Endodermal cell (in vitro differentiated cells): ENCODE measurements at regions not wholly inside any gene's neighbourhood (a gene's known extent, or its start where the extent isn't known, plus 50 kb on each side); places are given as distances from the start of the nearest gene placed in this dataset.
A peak's percentile ranks its signal among the peaks of the same experiment; 100 is the strongest.

Source experiments
- DNase-seq: peaks from one replicate; pipeline ENCODE4 v3.0.0-alpha.2; 2017
- H3K27ac ChIP-seq: 2 replicates; pipeline ENCODE4 v1.5.1; 2013; ENCODE audit warnings: mild to moderate bottlenecking, low read depth, low read length, moderate library complexity
- H3K27me3 ChIP-seq: 2 replicates; pipeline ENCODE4 v1.6.1; 2013; ENCODE audit warnings: mild to moderate bottlenecking, low read length, moderate library complexity; ENCODE audit not compliant: insufficient read depth, control insufficient read depth, poor library complexity, severe bottlenecking
- H3K36me3 ChIP-seq: 2 replicates; pipeline ENCODE4 v1.7.0; 2013; ENCODE audit warnings: mild to moderate bottlenecking, low read length, moderate library complexity; ENCODE audit not compliant: control insufficient read depth, insufficient read depth
- H3K4me1 ChIP-seq: one replicate; pipeline ENCODE4 v1.7.0; 2013; ENCODE audit warnings: low read length; ENCODE audit not compliant: control insufficient read depth, insufficient read depth
- H3K4me3 ChIP-seq: 2 replicates; pipeline ENCODE4 v1.5.1; 2013; ENCODE audit warnings: mild to moderate bottlenecking, low read length, moderate library complexity
- H3K9ac ChIP-seq: 2 replicates; pipeline ENCODE4 v1.6.1; 2013; ENCODE audit warnings: mild to moderate bottlenecking, low read length, moderate library complexity; ENCODE audit not compliant: poor library complexity, severe bottlenecking; ENCODE audit errors: extremely low read depth
- H3K9me3 ChIP-seq: 2 replicates; pipeline ENCODE4 v1.6.1; 2013; ENCODE audit warnings: mild to moderate bottlenecking, low read length, moderate library complexity; ENCODE audit not compliant: control insufficient read depth
- H3K27ac Mint-ChIP-seq: 2 replicates; pipeline ENCODE4 v1.8.0; 2020; ENCODE audit warnings: mixed read lengths
- H3K27me3 Mint-ChIP-seq: 2 replicates; pipeline ENCODE4 v1.8.0; 2021; ENCODE audit warnings: mild to moderate bottlenecking, mixed read lengths; ENCODE audit not compliant: insufficient read depth
- H3K36me3 Mint-ChIP-seq: 2 replicates; pipeline ENCODE4 v1.8.0; 2020; ENCODE audit warnings: low read depth, mixed read lengths
- H3K4me1 Mint-ChIP-seq: 2 replicates; pipeline ENCODE4 v1.8.0; 2020; ENCODE audit warnings: mixed read lengths
- H3K4me3 Mint-ChIP-seq: 2 replicates; pipeline ENCODE4 v1.8.0; 2020; ENCODE audit warnings: mild to moderate bottlenecking, moderate library complexity, mixed read lengths
- H3K9me3 Mint-ChIP-seq: 2 replicates; pipeline ENCODE4 v1.8.0; 2020; ENCODE audit warnings: mild to moderate bottlenecking, mixed read lengths
- CTCF ChIP-seq: fragments of 200-600 bp; sonication (generic); conservative IDR thresholded peaks from 2 replicates; pipeline ENCODE4 v1.5.0; 2021; ENCODE audit warnings: antibody characterized with exemption, mild to moderate bottlenecking
- WGBS, 2 experiments: methylation state at CpG; one replicate each; pipeline versions ENCODE4 v1.1.5 to v1.1.7; 2013; ENCODE audit warnings: missing lambda C conversion rate in 2 of 2, mixed read lengths in 1 of 2; ENCODE audit not compliant: insufficient coverage in 1 of 2, insufficient read length in 1 of 2; 5-methylcytosine and 5-hydroxymethylcytosine counted together

GRCh38 chr19:28634837-28635236 lies 578.1 kb downstream of the UQCRFS1 start:
- no peaks in the 10 kb centered on the region for H3K9me3 ChIP-seq
- no peak overlapping the region for H3K27ac ChIP-seq
- WGBS, 2 experiments = 100% methylated on average over 1 of the region's 1 CpG; no CpG with 5 or more reads in 1 of the 2 experiments
- no peak for DNase-seq
- Mint-ChIP-seq H3K4me3 (no peak overlapping the region), H3K27me3 (no peaks in the 10 kb centered on the region), H3K9me3 (no peaks in the 10 kb centered on the region), H3K4me1 (no peaks in the 10 kb centered on the region), H3K27ac (no peak overlapping the region), H3K36me3 (no peaks in the 10 kb centered on the region)
- H3K27me3 ChIP-seq = no peaks in the 10 kb centered on the region
- no peak overlapping the region for H3K4me3 ChIP-seq
- H3K9ac ChIP-seq = no peak overlapping the region
- no peaks in the 10 kb centered on the region for H3K4me1 ChIP-seq
- H3K36me3 ChIP-seq = no peaks in the 10 kb centered on the region
- no peak for TF ChIP-seq CTCF

GRCh38 chr19:28634019-28634328 lies 579.0 kb downstream of the UQCRFS1 start:
- Mint-ChIP-seq H3K9me3 (no peaks in the 10 kb centered on the region), H3K27ac (no peak overlapping the region), H3K36me3 (no peaks in the 10 kb centered on the region), H3K4me3 (no peak overlapping the region), H3K27me3 (no peaks in the 10 kb centered on the region), H3K4me1 (no peaks in the 10 kb centered on the region)
- no peaks in the 10 kb centered on the region for H3K27me3 ChIP-seq
- H3K27ac ChIP-seq = no peak overlapping the region
- H3K9me3 ChIP-seq = no peaks in the 10 kb centered on the region
- no peak for DNase-seq
- H3K36me3 ChIP-seq = no peaks in the 10 kb centered on the region
- TF ChIP-seq CTCF = peak; percentile 11
- no peak overlapping the region for H3K9ac ChIP-seq
- H3K4me3 ChIP-seq = no peak overlapping the region
- H3K4me1 ChIP-seq = no peaks in the 10 kb centered on the region

GRCh38 chr19:28633319-28634018 lies 579.5 kb downstream of the UQCRFS1 start:
- peak; percentile 90 for DNase-seq
- Histone ChIP-seq H3K9ac (no peak overlapping the region), H3K9me3 (peaks cover under 1% of the 10 kb centered on the region), H3K36me3 (no peaks in the 10 kb centered on the region), H3K27ac (no peak overlapping the region), H3K27me3 (no peaks in the 10 kb centered on the region), H3K4me1 (no peaks in the 10 kb centered on the region), H3K4me3 (no peak overlapping the region)
- Mint-ChIP-seq H3K27ac (no peak overlapping the region), H3K27me3 (no peaks in the 10 kb centered on the region), H3K4me1 (no peaks in the 10 kb centered on the region), H3K36me3 (peaks cover 2% of the 10 kb centered on the region), H3K4me3 (no peak overlapping the region), H3K9me3 (peaks cover 3% of the 10 kb centered on the region)
- 52 to 94% methylated on average over 3 to 7 of the region's 8 CpGs for WGBS, 2 experiments
- peak; percentile 97 for TF ChIP-seq CTCF
